RWPE2 (cell line): ENCODE measurements at regions not wholly inside any gene's neighbourhood (a gene's known extent, or its start where the extent isn't known, plus 50 kb on each side); places are given as distances from the start of the nearest gene placed in this dataset.

Experiments used
- ATAC-seq: fragments of 200-7000 bp; cut with Tn5 transposase; 3 replicates; pipeline ENCODE4 v1.9.1; 2021; ENCODE audit warnings: low read depth
- DNase-seq: peaks from one replicate; pipeline ENCODE4 v3.0.0-alpha.2; 2020; ENCODE audit warnings: low spot score
- H3K27ac ChIP-seq: fragments of 450-650 bp; 2 replicates; pipeline ENCODE4 v1.5.1; 2017; ENCODE audit warnings: mild to moderate bottlenecking; ENCODE audit not compliant: poor library complexity, severe bottlenecking
- H3K27me3 ChIP-seq: fragments of 250-450 bp; sonication (Bioruptor Pico); 2 replicates; pipeline ENCODE4 v1.5.1; 2021; ENCODE audit warnings: mild to moderate bottlenecking, moderate library complexity; ENCODE audit not compliant: insufficient read depth, poor library complexity, severe bottlenecking
- H3K36me3 ChIP-seq: fragments of 250-450 bp; sonication (Bioruptor Pico); 2 replicates; pipeline ENCODE4 v1.5.1; 2020; ENCODE audit warnings: low read depth, mild to moderate bottlenecking, moderate library complexity
- H3K4me1 ChIP-seq: fragments of 250-450 bp; sonication (Bioruptor Pico); 2 replicates; pipeline ENCODE4 v1.5.1; 2021; ENCODE audit warnings: mild to moderate bottlenecking, moderate library complexity; ENCODE audit not compliant: insufficient read depth, poor library complexity, severe bottlenecking
- H3K4me3 ChIP-seq: fragments of 250-450 bp; sonication (Bioruptor Pico); 2 replicates; pipeline ENCODE4 v1.5.1; 2021; ENCODE audit warnings: mild to moderate bottlenecking, moderate library complexity; ENCODE audit not compliant: severe bottlenecking
- H3K9me3 ChIP-seq: fragments of 250-450 bp; sonication (Bioruptor Pico); 2 replicates; pipeline ENCODE4 v1.5.1; 2021; ENCODE audit warnings: mild to moderate bottlenecking, moderate library complexity; ENCODE audit not compliant: severe bottlenecking
- CTCF ChIP-seq: fragments of 450-650 bp; IDR thresholded peaks from one replicate; pipeline ENCODE4 v1.5.1; 2017; ENCODE audit warnings: mild to moderate bottlenecking, moderate library complexity; ENCODE audit not compliant: poor library complexity, severe bottlenecking

GRCh38 chr1:4422504-4423289 is 231.7 kb upstream of the AJAP1 start:
- Histone ChIP-seq H3K9me3 (no peaks in the 10 kb centered on the region), H3K27ac (no peak overlapping the region), H3K4me1 (no peaks in the 10 kb centered on the region), H3K36me3 (no peaks in the 10 kb centered on the region), H3K4me3 (no peak overlapping the region), H3K27me3 (no peaks in the 10 kb centered on the region)
- no peak for DNase-seq
- TF ChIP-seq CTCF, result peak; percentile 8
- no peak for ATAC-seq

- Histone ChIP-seq H3K27me3 (no peaks in the 10 kb centered on the region), H3K27ac (no peak overlapping the region), H3K4me3 (no peak overlapping the region), H3K4me1 (peaks cover 4% of the 10 kb centered on the region), H3K9me3 (no peaks in the 10 kb centered on the region), H3K36me3 (no peaks in the 10 kb centered on the region)
- TF ChIP-seq CTCF, result no peak
- ATAC-seq, result no peak
- no peak for DNase-seq
Observed at GRCh38 chr1:4424254-4424653, 230.2 kb upstream of the AJAP1 start.

DNA sequence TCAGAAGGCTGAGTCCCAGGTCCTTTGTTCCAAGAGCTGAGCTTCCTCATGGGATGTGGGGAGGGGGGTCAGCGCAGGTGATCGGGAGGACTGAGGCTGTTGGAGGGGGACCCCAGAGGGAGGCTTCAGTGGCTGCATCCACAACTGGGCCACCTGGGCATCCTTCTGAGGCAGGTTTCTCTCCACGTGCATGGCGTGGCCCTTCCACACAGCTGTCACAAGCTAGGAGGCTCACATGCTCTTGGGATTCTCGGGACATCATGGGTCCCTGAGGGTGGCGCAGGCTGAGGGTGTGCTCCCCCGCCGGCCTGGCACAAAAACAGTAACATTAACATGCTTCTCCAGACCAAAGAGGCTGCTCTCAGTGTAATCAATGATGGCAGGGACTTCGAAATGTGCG is 229.6 kb upstream of the AJAP1 start:
- TF ChIP-seq CTCF, result no peak
- Histone ChIP-seq H3K27me3 (no peaks in the 10 kb centered on the region), H3K4me3 (no peak overlapping the region), H3K4me1 (peaks cover 4% of the 10 kb centered on the region), H3K9me3 (no peaks in the 10 kb centered on the region), H3K36me3 (no peaks in the 10 kb centered on the region), H3K27ac (no peak overlapping the region)
- ATAC-seq (no peak), DNase-seq (no peak)

DNA sequence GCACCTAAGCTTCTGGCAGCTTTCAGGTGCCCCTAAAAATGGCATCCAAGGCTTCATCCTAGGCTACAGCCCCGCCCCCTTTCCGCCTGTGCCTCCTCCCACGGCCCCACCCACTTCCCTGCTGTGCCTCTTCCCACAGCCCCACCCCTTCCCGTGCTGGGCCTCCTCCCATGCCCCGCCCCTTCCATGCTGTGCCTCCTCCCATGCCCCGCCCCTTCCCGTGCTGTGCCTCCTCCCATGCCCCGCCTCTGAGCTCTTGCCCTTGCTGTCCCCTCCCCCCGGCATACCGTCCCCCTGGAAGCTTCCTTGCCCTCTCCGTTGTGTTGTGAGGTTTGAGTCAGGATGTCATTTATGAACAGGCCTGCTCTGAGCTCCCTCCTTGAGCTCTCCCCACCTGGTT is 228.5 kb upstream of the AJAP1 start:
- no peak for TF ChIP-seq CTCF
- Histone ChIP-seq H3K4me3 (no peak overlapping the region), H3K9me3 (no peaks in the 10 kb centered on the region), H3K27ac (no peak overlapping the region), H3K27me3 (no peaks in the 10 kb centered on the region), H3K4me1 (peaks cover 4% of the 10 kb centered on the region), H3K36me3 (no peaks in the 10 kb centered on the region)
- ATAC-seq (no peak), DNase-seq (no peak)

GRCh38 chr1:4428711-4429110 is 225.7 kb upstream of the AJAP1 start:
- Histone ChIP-seq H3K27ac (peak overlapping the region; percentile 82), H3K4me1 (peaks cover 4% of the 10 kb centered on the region), H3K9me3 (no peaks in the 10 kb centered on the region), H3K4me3 (no peak overlapping the region), H3K27me3 (no peaks in the 10 kb centered on the region), H3K36me3 (no peaks in the 10 kb centered on the region)
- ATAC-seq, result peak; percentile 71; the same call in 1 of the 3 replicates
- DNase-seq, result no peak
- TF ChIP-seq CTCF, result no peak
